Epithelial cell of proximal tubule (primary cell): ENCODE measurements at regions not wholly inside any gene's neighbourhood (a gene's known extent, or its start where the extent isn't known, plus 50 kb on each side); places are given as distances from the start of the nearest gene placed in this dataset.

Experiments used
- DNase-seq: peaks from one replicate; pipeline ENCODE4 v3.0.0-alpha.2; 2011; ENCODE audit warnings: low read depth
- H3K4me3 ChIP-seq: 2 replicates; pipeline ENCODE4 v1.5.1; 2011; ENCODE audit warnings: low read depth, mild to moderate bottlenecking, low read length
- TF ChIP-seq, protein P1 (sequence below): conservative IDR thresholded peaks from 2 replicates; pipeline ENCODE4 v1.5.1; 2012; ENCODE audit warnings: low read depth, mild to moderate bottlenecking, low read length

GRCh38 chr1:60984062-60984799, 98.1 kb upstream of the NFIA start:
- TF ChIP-seq, protein P1, sequence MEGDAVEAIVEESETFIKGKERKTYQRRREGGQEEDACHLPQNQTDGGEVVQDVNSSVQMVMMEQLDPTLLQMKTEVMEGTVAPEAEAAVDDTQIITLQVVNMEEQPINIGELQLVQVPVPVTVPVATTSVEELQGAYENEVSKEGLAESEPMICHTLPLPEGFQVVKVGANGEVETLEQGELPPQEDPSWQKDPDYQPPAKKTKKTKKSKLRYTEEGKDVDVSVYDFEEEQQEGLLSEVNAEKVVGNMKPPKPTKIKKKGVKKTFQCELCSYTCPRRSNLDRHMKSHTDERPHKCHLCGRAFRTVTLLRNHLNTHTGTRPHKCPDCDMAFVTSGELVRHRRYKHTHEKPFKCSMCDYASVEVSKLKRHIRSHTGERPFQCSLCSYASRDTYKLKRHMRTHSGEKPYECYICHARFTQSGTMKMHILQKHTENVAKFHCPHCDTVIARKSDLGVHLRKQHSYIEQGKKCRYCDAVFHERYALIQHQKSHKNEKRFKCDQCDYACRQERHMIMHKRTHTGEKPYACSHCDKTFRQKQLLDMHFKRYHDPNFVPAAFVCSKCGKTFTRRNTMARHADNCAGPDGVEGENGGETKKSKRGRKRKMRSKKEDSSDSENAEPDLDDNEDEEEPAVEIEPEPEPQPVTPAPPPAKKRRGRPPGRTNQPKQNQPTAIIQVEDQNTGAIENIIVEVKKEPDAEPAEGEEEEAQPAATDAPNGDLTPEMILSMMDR, result no peak
- no peak for DNase-seq
- H3K4me3 ChIP-seq, result no peak overlapping the region

DNA sequence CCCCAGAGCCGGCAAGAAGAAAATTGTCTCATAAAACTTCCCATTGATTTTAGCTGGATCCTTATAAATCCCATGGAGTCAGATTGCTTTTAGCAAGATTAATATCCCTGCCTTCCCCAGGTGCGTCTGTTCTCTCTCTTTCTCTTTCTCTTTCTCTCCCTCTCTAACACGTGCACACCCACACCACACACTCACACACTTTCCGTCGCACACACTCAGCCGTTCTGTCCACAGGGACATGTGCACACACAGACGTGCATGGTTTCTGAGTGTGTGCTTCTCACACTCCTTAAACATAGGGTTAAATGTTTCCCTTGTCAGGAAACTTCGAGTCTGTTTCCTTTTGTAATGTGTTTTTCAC, 98.7 kb upstream of the NFIA start:
- no peak for DNase-seq
- TF ChIP-seq, protein P1, result no peak
- H3K4me3 ChIP-seq, result no peak overlapping the region

- TF ChIP-seq, protein P1, result no peak
- no peak for DNase-seq
- no peak overlapping the region for H3K4me3 ChIP-seq
Measured at GRCh38 chr1:60982539-60982938, 99.8 kb upstream of the NFIA start.

GRCh38 chr1:60981357-60981756, 101.0 kb upstream of the NFIA start:
- DNase-seq, result no peak
- H3K4me3 ChIP-seq, result no peak overlapping the region
- TF ChIP-seq, protein P1, result no peak

GRCh38 chr1:60978421-60979357, 103.7 kb upstream of the NFIA start:
- TF ChIP-seq, protein P1, result peak; percentile 86
- no peak overlapping the region for H3K4me3 ChIP-seq
- DNase-seq, result no peak

- no peak for DNase-seq
- H3K4me3 ChIP-seq, result no peak overlapping the region
- TF ChIP-seq, protein P1, result no peak
Measured at GRCh38 chr1:60977661-60978060, 104.7 kb upstream of the NFIA start.
